Cardiac fibroblast (primary cell): ENCODE measurements at regions not wholly inside any gene's neighbourhood (a gene's known extent, or its start where the extent isn't known, plus 50 kb on each side); places are given as distances from the start of the nearest gene placed in this dataset.

Experiments
- DNase-seq, 2 donors: peaks; one replicate each; pipeline versions ENCODE4 v3.0.0 to v3.0.0-alpha.2; 2010; ENCODE audit warnings: low read depth in 2 of 2
- H3K4me3 ChIP-seq, 2 donors: replicated peaks in 1 of 2; 1 replicate in 1 of 2; 2 replicates in 1 of 2; pipeline ENCODE4 v1.5.1; 2011; ENCODE audit warnings: low read depth in 2 of 2, low read length in 2 of 2, mild to moderate bottlenecking in 2 of 2, moderate library complexity in 1 of 2
- CTCF ChIP-seq: IDR thresholded peaks from one replicate; pipeline ENCODE4 v1.5.1; 2011; ENCODE audit warnings: low read depth, mild to moderate bottlenecking, low read length, inconsistent platforms

DNA sequence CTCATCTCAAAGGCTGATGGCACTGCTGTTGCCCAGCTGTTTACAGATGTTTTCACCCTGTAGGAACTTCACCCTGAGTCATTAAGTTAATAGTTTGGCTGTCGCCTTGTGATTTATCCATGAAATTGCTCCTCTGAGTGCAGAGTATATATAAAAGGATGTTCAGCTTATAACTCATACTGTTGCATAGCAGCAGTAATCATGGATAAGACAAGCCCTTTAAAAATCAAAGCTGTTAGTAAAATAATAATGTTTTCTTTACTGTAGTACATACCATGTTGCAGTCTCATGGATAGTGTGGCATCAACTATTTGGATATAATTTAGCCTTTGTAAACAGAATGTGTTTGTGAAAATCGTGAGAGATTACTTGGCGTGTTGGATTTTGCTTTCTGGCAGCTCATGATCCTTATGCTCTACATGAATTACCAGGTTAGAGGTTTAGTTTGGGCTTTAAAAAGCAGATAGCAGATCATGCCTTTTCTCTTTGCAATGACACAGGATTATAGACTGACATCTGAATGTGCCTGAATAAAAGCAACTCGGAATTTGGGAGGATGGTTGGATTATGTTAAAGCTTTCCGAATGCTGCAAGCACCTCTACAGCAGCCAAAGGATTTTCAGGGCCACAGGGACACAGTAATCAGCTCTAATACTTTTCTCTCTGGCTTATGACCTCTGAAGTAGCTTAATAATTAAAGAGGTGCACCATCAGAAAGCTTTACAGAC is 279.7 kb upstream of the ATP2B1 start:
- no peak for TF ChIP-seq CTCF
- DNase-seq = no peak
- no peak overlapping the region for H3K4me3 ChIP-seq

DNA sequence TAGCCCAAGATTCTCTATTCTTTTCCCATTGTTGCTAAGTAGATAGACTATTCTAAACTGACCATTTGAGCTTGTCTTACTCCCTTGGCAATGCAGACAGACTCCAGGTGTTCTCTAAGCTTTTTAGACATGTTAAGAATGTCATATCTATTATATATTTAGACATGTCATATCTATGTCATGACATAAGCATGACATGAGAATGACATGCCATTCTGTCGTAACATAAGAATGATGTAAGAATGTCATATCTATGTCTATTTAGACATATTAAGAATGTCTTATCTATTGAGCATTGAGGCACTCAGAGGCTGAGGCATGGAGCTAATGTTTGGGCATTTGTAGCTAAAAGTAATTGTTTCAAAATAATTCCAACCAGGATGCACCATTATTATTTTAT is 277.3 kb upstream of the ATP2B1 start:
- DNase-seq = no peak
- H3K4me3 ChIP-seq = no peak overlapping the region
- TF ChIP-seq CTCF = no peak

- TF ChIP-seq CTCF = no peak
- no peak for DNase-seq
- no peak overlapping the region for H3K4me3 ChIP-seq
Observed at GRCh38 chr12:89984846-89985245, 276.2 kb upstream of the ATP2B1 start.

GRCh38 chr12:89983622-89984021 is 275.0 kb upstream of the ATP2B1 start:
- H3K4me3 ChIP-seq = no peak overlapping the region
- TF ChIP-seq CTCF = no peak
- no peak for DNase-seq

GRCh38 chr12:89980236-89980635 is 271.6 kb upstream of the ATP2B1 start:
- no peak overlapping the region for H3K4me3 ChIP-seq
- DNase-seq = peak; percentile 62 to 65
- no peak for TF ChIP-seq CTCF

DNA sequence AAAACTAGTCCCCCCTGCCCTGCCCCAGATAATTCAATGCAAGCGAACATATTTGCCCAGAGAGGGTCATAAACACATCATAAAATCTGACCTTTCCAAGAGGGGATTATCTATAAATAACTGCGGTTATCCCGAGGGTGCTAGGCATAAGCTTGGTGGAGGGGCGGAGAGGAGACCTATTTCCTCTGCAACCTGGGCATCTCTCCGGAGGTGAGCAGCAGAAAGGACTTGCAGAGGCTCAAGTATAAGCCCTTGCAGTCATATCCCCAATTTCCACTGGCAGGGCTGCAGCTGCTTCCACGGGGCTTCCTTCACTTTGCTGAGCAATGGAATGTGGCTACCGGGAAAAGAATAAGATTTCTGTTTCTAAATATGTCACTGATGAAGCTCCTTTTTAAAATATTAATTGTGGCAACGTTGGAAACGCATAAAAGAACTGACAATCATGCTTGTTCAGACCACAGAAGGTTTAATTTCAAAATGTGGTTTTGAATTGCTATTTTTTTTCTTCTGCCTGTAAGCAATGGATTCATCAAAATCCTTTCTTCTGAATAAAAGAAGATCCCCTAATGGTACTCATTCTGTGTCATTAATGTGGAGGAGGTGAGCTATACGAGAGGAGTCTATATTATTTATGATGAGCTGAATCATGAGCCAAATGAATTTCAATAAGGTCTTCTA is 268.9 kb upstream of the ATP2B1 start:
- no peak for TF ChIP-seq CTCF
- no peak for DNase-seq
- H3K4me3 ChIP-seq = no peak overlapping the region
